ENCODE measurements at regions not wholly inside any gene's neighbourhood (a gene's known extent, or its start where the extent isn't known, plus 50 kb on each side); places are given as distances from the start of the nearest gene placed in this dataset.

GRCh38 chr11:95702526-95702925 lies 87.1 kb downstream of the FAM76B start:
- DNase-seq: no peak
- Histone ChIP-seq H3K4me2 (ENCODE audit: insufficient read depth, low read length) (no peak overlapping the region), H3K27ac (ENCODE audit: low read length) (no peak overlapping the region), H4K20me1 (ENCODE audit: insufficient read depth, low read length) (no peaks in the 10 kb centered on the region), H3K9ac (ENCODE audit: low read depth, low read length) (no peak overlapping the region), H3K79me2 (ENCODE audit: insufficient read depth, low read length) (no peaks in the 10 kb centered on the region), H3K4me3 (ENCODE audit: low read depth in 1 of 2, low read length in 2 of 2) (no peak overlapping the region), H3K36me3 (ENCODE audit: insufficient read depth, low read length) (no peaks in the 10 kb centered on the region), H3K9me3 (ENCODE audit: insufficient read depth, low read length, severe bottlenecking) (no peaks in the 10 kb centered on the region), H2AFZ (ENCODE audit: low read depth, low read length) (no peak overlapping the region), H3K27me3 (ENCODE audit: insufficient read depth, low read length, poor library complexity) (peaks cover 17% of the 10 kb centered on the region), H3K4me1 (ENCODE audit: insufficient read depth, low read length) (no peaks in the 10 kb centered on the region)
- ATAC-seq (ENCODE audit: insufficient read depth, low read depth): no peak
- TF ChIP-seq EZH2 (IDR thresholded peaks at IDR 0.05; ENCODE audit: borderline replicate concordance, low read depth, low read length, severe bottlenecking) (no peak), CTCF (IDR thresholded peaks at IDR 0.05; ENCODE audit: borderline replicate concordance, extremely low read depth, low read length, poor library complexity, severe bottlenecking) (no peak)

- no peak for ATAC-seq (ENCODE audit: insufficient read depth, low read depth)
- H3K27ac ChIP-seq (ENCODE audit: low read length): no peak overlapping the region
- no peaks in the 10 kb centered on the region for H3K79me2 ChIP-seq (ENCODE audit: insufficient read depth, low read length)
- H3K27me3 ChIP-seq (ENCODE audit: insufficient read depth, low read length, poor library complexity): peaks cover 7% of the 10 kb centered on the region
- no peak for DNase-seq
- H3K9ac ChIP-seq (ENCODE audit: low read depth, low read length): no peak overlapping the region
- TF ChIP-seq CTCF (IDR thresholded peaks at IDR 0.05; ENCODE audit: borderline replicate concordance, extremely low read depth, low read length, poor library complexity, severe bottlenecking) (no peak), EZH2 (IDR thresholded peaks at IDR 0.05; ENCODE audit: borderline replicate concordance, low read depth, low read length, severe bottlenecking) (no peak)
- H2AFZ ChIP-seq (ENCODE audit: low read depth, low read length): no peak overlapping the region
- no peak overlapping the region for H3K4me2 ChIP-seq (ENCODE audit: insufficient read depth, low read length)
- no peak overlapping the region for H3K4me3 ChIP-seq (ENCODE audit: low read depth in 1 of 2, low read length in 2 of 2)
- no peaks in the 10 kb centered on the region for H3K4me1 ChIP-seq (ENCODE audit: insufficient read depth, low read length)
- no peaks in the 10 kb centered on the region for H3K9me3 ChIP-seq (ENCODE audit: insufficient read depth, low read length, severe bottlenecking)
- H3K36me3 ChIP-seq (ENCODE audit: insufficient read depth, low read length): no peaks in the 10 kb centered on the region
- H4K20me1 ChIP-seq (ENCODE audit: insufficient read depth, low read length): no peaks in the 10 kb centered on the region
Observed at GRCh38 chr11:95700471-95700817, 89.1 kb downstream of the FAM76B start.

- H3K36me3 ChIP-seq (ENCODE audit: insufficient read depth, low read length): no peaks in the 10 kb centered on the region
- no peak overlapping the region for H3K27ac ChIP-seq (ENCODE audit: low read length)
- H4K20me1 ChIP-seq (ENCODE audit: insufficient read depth, low read length): no peaks in the 10 kb centered on the region
- H3K4me2 ChIP-seq (ENCODE audit: insufficient read depth, low read length): no peak overlapping the region
- DNase-seq: no peak
- H3K27me3 ChIP-seq (ENCODE audit: insufficient read depth, low read length, poor library complexity): peaks cover 6% of the 10 kb centered on the region
- no peak overlapping the region for H3K4me3 ChIP-seq (ENCODE audit: low read depth in 1 of 2, low read length in 2 of 2)
- H3K9ac ChIP-seq (ENCODE audit: low read depth, low read length): no peak overlapping the region
- H2AFZ ChIP-seq (ENCODE audit: low read depth, low read length): no peak overlapping the region
- no peaks in the 10 kb centered on the region for H3K9me3 ChIP-seq (ENCODE audit: insufficient read depth, low read length, severe bottlenecking)
- TF ChIP-seq CTCF (IDR thresholded peaks at IDR 0.05; ENCODE audit: borderline replicate concordance, extremely low read depth, low read length, poor library complexity, severe bottlenecking) (no peak), EZH2 (IDR thresholded peaks at IDR 0.05; ENCODE audit: borderline replicate concordance, low read depth, low read length, severe bottlenecking) (no peak)
- H3K79me2 ChIP-seq (ENCODE audit: insufficient read depth, low read length): no peaks in the 10 kb centered on the region
- H3K4me1 ChIP-seq (ENCODE audit: insufficient read depth, low read length): no peaks in the 10 kb centered on the region
- no peak for ATAC-seq (ENCODE audit: insufficient read depth, low read depth)
Observed at GRCh38 chr11:95699631-95700470, 89.7 kb downstream of the FAM76B start.

Measured in DND-41 (cell line).